Vagina (tissue), 2 donors: ENCODE measurements at regions not wholly inside any gene's neighbourhood (a gene's known extent, or its start where the extent isn't known, plus 50 kb on each side); places are given as distances from the start of the nearest gene placed in this dataset.

ENCODE experiments used
- DNase-seq, 2 donors: peaks; one replicate each; pipeline ENCODE4 v3.0.0-alpha.2; 2017; ENCODE audit errors: extremely low spot score in 2 of 2
- H3K27ac ChIP-seq: fragments of 200-600 bp; sonication (generic); one replicate; pipeline ENCODE4 v1.5.1; 2019
- H3K27me3 ChIP-seq: fragments of 200-600 bp; sonication (generic); one replicate; pipeline ENCODE4 v1.5.1; 2019
- H3K36me3 ChIP-seq, 2 donors: fragments of 200-600 bp; sonication (generic); one replicate each; pipeline ENCODE4 v1.5.1; 2017 to 2019
- H3K4me1 ChIP-seq: fragments of 200-600 bp; sonication (generic); one replicate; pipeline ENCODE4 v1.5.1; 2019
- H3K4me3 ChIP-seq, 2 donors: fragments of 200-600 bp; sonication (generic); 1 replicate in 1 of 2; 2 replicates in 1 of 2; pipeline ENCODE4 v1.5.1; 2016 to 2019
- H3K9me3 ChIP-seq: fragments of 200-600 bp; sonication (generic); one replicate; pipeline ENCODE4 v1.5.1; 2019
- POLR2A ChIP-seq, 2 donors: fragments of 450-650 bp; IDR thresholded peaks; one replicate each; pipeline ENCODE4 v1.6.1; 2017; ENCODE audit warnings: antibody characterized with exemption in 2 of 2, mild to moderate bottlenecking in 2 of 2, moderate library complexity in 2 of 2
- POLR2AphosphoS5 ChIP-seq, 2 donors: sonication (generic); formaldehyde crosslinking; IDR thresholded peaks; one replicate each; pipeline ENCODE4 v1.9.0; 2017; ENCODE audit warnings: antibody characterized with exemption in 2 of 2, mild to moderate bottlenecking in 2 of 2, low read depth in 1 of 2; ENCODE audit not compliant: insufficient read depth in 1 of 2
- intact Hi-C: fragments of 100-400 bp; cut with DNase I; formaldehyde crosslinking; loops from one replicate; pipeline ENCODE4 v1.15.1; 2023
- TF ChIP-seq, protein P1 (sequence below), 3 experiments: fragments of 450-650 bp in 2 of 3; fragments of 200-600 bp in 1 of 3; sonication (generic) in 1 of 3; IDR thresholded peaks; one replicate each; pipeline ENCODE4 v1.5.1; 2017 to 2019; ENCODE audit warnings: antibody characterized with exemption in 3 of 3, mild to moderate bottlenecking in 2 of 3, moderate library complexity in 2 of 3

DNA sequence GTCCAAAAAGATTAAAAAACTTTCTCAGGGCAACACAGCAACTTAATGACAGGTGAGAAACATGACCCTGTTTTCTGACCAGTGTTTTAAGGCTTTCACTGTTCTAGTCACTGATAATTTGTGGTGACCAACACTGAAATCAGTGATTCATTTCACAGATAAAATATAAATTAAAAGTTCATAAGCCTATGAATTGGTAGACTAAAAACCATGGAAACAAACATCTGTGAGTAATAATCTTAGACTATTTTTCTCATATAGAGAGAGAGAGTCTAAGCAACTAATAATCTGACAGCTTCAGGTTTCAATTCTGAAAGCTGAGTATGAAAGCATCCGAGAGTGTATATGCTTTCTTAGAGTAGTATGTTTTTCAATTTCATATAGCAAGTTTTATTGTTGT lies 536.9 kb downstream of the ADGRL2 start:
- TF ChIP-seq POLR2AphosphoS5 (IDR thresholded peaks at IDR 0.05; ENCODE audit: insufficient read depth in 1 of 2, low read depth in 1 of 2) (no peak), POLR2A (IDR thresholded peaks at IDR 0.05) (no peak)
- TF ChIP-seq, protein P1, sequence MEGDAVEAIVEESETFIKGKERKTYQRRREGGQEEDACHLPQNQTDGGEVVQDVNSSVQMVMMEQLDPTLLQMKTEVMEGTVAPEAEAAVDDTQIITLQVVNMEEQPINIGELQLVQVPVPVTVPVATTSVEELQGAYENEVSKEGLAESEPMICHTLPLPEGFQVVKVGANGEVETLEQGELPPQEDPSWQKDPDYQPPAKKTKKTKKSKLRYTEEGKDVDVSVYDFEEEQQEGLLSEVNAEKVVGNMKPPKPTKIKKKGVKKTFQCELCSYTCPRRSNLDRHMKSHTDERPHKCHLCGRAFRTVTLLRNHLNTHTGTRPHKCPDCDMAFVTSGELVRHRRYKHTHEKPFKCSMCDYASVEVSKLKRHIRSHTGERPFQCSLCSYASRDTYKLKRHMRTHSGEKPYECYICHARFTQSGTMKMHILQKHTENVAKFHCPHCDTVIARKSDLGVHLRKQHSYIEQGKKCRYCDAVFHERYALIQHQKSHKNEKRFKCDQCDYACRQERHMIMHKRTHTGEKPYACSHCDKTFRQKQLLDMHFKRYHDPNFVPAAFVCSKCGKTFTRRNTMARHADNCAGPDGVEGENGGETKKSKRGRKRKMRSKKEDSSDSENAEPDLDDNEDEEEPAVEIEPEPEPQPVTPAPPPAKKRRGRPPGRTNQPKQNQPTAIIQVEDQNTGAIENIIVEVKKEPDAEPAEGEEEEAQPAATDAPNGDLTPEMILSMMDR (IDR thresholded peaks at IDR 0.05), result no peak
- Histone ChIP-seq H3K4me3 (no peak overlapping the region), H3K9me3 (no peaks in the 10 kb centered on the region), H3K4me1 (no peaks in the 10 kb centered on the region), H3K27ac (no peak overlapping the region), H3K27me3 (no peaks in the 10 kb centered on the region), H3K36me3 (no peaks in the 10 kb centered on the region)
- DNase-seq, result no peak
- intact Hi-C loops, result no loop called here

DNA sequence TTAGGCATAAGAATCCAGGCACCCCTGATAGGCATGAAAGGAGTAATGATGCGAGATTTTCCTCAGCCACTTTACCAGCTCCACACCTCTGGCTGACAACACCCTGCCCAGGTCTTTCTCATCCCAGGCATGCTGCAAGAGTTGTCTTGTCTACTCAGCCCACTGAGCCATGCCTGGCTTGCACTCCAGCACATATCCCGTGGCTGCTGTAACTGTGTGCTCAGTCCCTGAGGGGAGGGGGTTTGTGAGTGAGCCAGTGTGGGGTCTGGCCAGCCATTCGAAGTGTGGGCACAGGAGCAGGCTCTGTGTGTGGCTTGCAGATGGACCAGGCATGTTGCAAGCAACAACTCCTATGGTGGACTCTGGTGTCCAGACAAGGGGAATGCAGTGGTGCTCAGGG lies 529.6 kb downstream of the ADGRL2 start:
- intact Hi-C loops, result no loop called here
- Histone ChIP-seq H3K4me3 (no peak overlapping the region), H3K27ac (no peak overlapping the region), H3K9me3 (no peaks in the 10 kb centered on the region), H3K36me3 (no peaks in the 10 kb centered on the region), H3K4me1 (no peaks in the 10 kb centered on the region), H3K27me3 (no peaks in the 10 kb centered on the region)
- TF ChIP-seq POLR2A (IDR thresholded peaks at IDR 0.05) (no peak), POLR2AphosphoS5 (IDR thresholded peaks at IDR 0.05; ENCODE audit: insufficient read depth in 1 of 2, low read depth in 1 of 2) (no peak)
- TF ChIP-seq, protein P1 (IDR thresholded peaks at IDR 0.05), result no peak
- no peak for DNase-seq

GRCh38 chr1:82329226-82329625 lies 528.5 kb downstream of the ADGRL2 start:
- Histone ChIP-seq H3K4me1 (no peaks in the 10 kb centered on the region), H3K4me3 (no peak overlapping the region), H3K9me3 (no peaks in the 10 kb centered on the region), H3K36me3 (no peaks in the 10 kb centered on the region), H3K27ac (no peak overlapping the region), H3K27me3 (no peaks in the 10 kb centered on the region)
- intact Hi-C loops, result no loop called here
- TF ChIP-seq POLR2A (IDR thresholded peaks at IDR 0.05), result no peak
- TF ChIP-seq POLR2AphosphoS5 (IDR thresholded peaks at IDR 0.05; ENCODE audit: insufficient read depth in 1 of 2, low read depth in 1 of 2), result no peak
- TF ChIP-seq, protein P1 (IDR thresholded peaks at IDR 0.05), result no peak
- no peak for DNase-seq

GRCh38 chr1:82323144-82323841 lies 522.6 kb downstream of the ADGRL2 start:
- Histone ChIP-seq H3K27ac (no peak overlapping the region), H3K4me1 (no peaks in the 10 kb centered on the region), H3K4me3 (no peak overlapping the region), H3K27me3 (no peaks in the 10 kb centered on the region), H3K9me3 (no peaks in the 10 kb centered on the region), H3K36me3 (no peaks in the 10 kb centered on the region)
- intact Hi-C loops, result no loop called here
- TF ChIP-seq POLR2A (IDR thresholded peaks at IDR 0.05) (no peak), POLR2AphosphoS5 (IDR thresholded peaks at IDR 0.05; ENCODE audit: insufficient read depth in 1 of 2, low read depth in 1 of 2) (no peak)
- TF ChIP-seq, protein P1 (IDR thresholded peaks at IDR 0.05), result no peak
- DNase-seq, result no peak

GRCh38 chr1:82321794-82322193 lies 521.1 kb downstream of the ADGRL2 start:
- Histone ChIP-seq H3K4me1 (no peaks in the 10 kb centered on the region), H3K27me3 (no peaks in the 10 kb centered on the region), H3K27ac (no peak overlapping the region), H3K9me3 (no peaks in the 10 kb centered on the region), H3K4me3 (no peak overlapping the region), H3K36me3 (no peaks in the 10 kb centered on the region)
- TF ChIP-seq, protein P1 (IDR thresholded peaks at IDR 0.05), result no peak
- intact Hi-C loops, result no loop called here
- no peak for DNase-seq
